ENCODE measurements at regions not wholly inside any gene's neighbourhood (a gene's known extent, or its start where the extent isn't known, plus 50 kb on each side); places are given as distances from the start of the nearest gene placed in this dataset.
A peak's percentile ranks its signal among the peaks of the same experiment; 100 is the strongest.

DNA sequence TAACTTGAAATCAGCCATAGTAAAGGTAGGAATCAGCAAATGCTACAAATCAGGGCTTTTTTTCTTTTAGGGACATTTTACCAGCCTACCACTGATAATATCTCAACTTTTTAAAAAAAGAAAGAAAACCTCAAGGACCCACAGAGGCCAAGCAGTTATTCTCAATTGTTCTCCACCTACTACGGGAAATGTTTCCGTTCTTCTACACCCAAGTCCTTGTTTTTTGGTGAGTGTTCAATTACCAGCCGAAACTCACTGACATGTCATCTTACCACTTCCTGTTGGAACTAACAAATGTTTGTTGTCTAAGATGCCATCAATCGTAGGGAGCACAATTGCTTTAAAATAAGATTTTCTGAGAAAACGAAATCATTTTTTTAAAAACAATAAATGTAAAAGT lies 50.2 kb upstream of the CDK1 start:
- no peak overlapping the region for H3K9ac ChIP-seq (ENCODE audit: low read length)

DNA sequence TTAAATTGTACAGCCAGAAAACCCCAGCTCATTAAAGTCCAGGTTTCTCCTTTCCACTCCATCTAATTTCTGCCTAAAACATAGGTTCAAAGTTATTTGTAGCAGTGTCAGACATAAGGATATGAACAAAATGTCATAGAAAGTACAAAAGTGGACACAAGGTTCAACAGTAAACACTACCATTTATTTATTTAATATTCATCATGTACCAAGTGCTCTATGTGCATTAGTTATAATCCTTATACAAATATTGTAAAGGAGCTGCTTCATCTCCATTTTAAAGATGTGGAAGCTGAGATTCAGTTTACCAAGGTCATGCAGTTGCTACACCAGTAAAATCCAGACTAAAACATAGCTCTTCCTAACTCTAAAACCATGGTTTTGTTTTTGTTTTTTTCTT lies 52.0 kb upstream of the CDK1 start:
- H3K4me3 ChIP-seq (ENCODE audit: low read length) = no peak overlapping the region
- H3K9ac ChIP-seq (ENCODE audit: low read length) = no peak overlapping the region
- no peaks in the 10 kb centered on the region for H3K36me3 ChIP-seq (ENCODE audit: control insufficient read depth, insufficient read depth, low read length, severe bottlenecking)
- peaks cover 4% of the 10 kb centered on the region for H3K9me3 ChIP-seq (ENCODE audit: control insufficient read depth, low read length)
- H3K4me1 ChIP-seq (ENCODE audit: control insufficient read depth, insufficient read depth, low read length) = no peaks in the 10 kb centered on the region
- DNase-seq (ENCODE audit: low read depth) = no peak
- peaks cover 4% of the 10 kb centered on the region for H3K27me3 ChIP-seq (replicated peaks; ENCODE audit: control insufficient read depth, insufficient read depth, low read length)

More for the DNA sequence above, 50.2 kb upstream of the CDK1 start:
- Histone ChIP-seq H3K4me1 (ENCODE audit: control insufficient read depth, insufficient read depth, low read length) (no peaks in the 10 kb centered on the region), H3K4me3 (ENCODE audit: low read length) (no peak overlapping the region), H3K27me3 (replicated peaks; ENCODE audit: control insufficient read depth, insufficient read depth, low read length) (peaks cover 18% of the 10 kb centered on the region), H3K9me3 (ENCODE audit: control insufficient read depth, low read length) (peaks cover 4% of the 10 kb centered on the region), H3K36me3 (ENCODE audit: control insufficient read depth, insufficient read depth, low read length, severe bottlenecking) (no peaks in the 10 kb centered on the region)
- DNase-seq (ENCODE audit: low read depth) = no peak

DNA sequence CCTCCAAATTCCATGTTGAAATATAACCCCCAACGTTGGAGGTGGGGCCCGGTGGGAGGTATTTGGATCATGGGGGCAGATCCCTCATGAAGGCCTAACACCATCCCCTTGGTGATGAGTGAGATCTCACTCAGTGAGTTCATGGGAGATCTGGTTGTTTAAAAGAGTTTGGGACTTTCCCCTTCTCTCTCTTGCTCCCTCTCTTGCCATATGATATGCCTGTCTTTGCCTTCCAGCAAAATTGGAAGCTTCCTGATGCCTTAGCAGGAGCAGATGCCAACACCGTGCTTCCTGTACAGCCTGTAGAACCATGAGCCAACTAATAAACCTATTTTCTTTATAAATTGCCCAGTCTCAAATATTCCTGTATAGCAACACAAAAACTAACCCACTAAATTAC lies 55.7 kb upstream of the CDK1 start:
- H3K4me3 ChIP-seq (ENCODE audit: low read length) = no peak overlapping the region
- peaks cover 4% of the 10 kb centered on the region for H3K27me3 ChIP-seq (replicated peaks; ENCODE audit: control insufficient read depth, insufficient read depth, low read length)
- H3K9ac ChIP-seq (ENCODE audit: low read length) = no peak overlapping the region
- H3K36me3 ChIP-seq (ENCODE audit: control insufficient read depth, insufficient read depth, low read length, severe bottlenecking) = no peaks in the 10 kb centered on the region
- peaks cover 4% of the 10 kb centered on the region for H3K9me3 ChIP-seq (ENCODE audit: control insufficient read depth, low read length)
- peaks cover 4% of the 10 kb centered on the region for H3K4me1 ChIP-seq (ENCODE audit: control insufficient read depth, insufficient read depth, low read length)
- DNase-seq (ENCODE audit: low read depth) = no peak

DNA sequence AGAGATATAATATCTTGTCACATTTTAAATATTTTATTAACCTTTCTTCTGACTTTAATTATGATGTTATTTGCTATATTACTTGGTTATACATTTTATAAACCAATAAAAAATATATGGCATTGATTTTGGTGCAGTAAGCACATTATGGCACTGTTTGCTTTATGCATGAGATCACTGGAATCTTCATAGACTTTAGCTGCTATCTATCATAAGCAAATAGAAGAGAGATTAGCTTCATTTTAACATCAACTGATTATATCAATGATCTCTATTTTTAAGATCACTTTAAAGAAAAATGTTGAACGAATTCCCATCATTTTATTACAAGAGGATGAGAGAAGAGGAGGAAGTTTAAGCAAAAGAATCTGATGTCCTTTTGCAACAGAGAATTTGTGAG lies 58.6 kb upstream of the CDK1 start:
- no peaks in the 10 kb centered on the region for H3K27me3 ChIP-seq (replicated peaks; ENCODE audit: control insufficient read depth, insufficient read depth, low read length)

DNA sequence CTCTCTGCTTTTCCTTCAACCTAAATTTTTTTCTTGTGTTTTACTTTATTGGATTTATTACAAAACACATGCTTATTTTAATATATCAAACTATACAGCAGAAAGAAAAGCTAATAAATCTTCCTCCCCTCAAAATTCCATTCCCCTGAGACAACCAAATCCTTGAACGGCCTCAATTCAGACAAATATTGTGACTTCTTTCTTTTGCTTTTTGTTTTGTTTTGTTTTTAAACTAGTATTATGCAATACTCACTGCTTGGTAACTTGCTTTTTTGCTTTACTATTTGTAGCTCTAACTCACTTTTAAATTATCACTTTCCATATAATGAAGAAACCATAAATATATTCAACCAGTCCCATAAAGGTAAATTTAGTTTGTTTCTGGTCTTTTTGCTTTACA lies 59.4 kb upstream of the CDK1 start:
- Histone ChIP-seq H3K9ac (ENCODE audit: low read length) (no peak overlapping the region), H3K4me3 (ENCODE audit: low read length) (no peak overlapping the region), H3K36me3 (ENCODE audit: control insufficient read depth, insufficient read depth, low read length, severe bottlenecking) (no peaks in the 10 kb centered on the region), H3K9me3 (ENCODE audit: control insufficient read depth, low read length) (no peaks in the 10 kb centered on the region), H3K27me3 (replicated peaks; ENCODE audit: control insufficient read depth, insufficient read depth, low read length) (no peaks in the 10 kb centered on the region), H3K4me1 (ENCODE audit: control insufficient read depth, insufficient read depth, low read length) (peaks cover 4% of the 10 kb centered on the region)
- DNase-seq (ENCODE audit: low read depth) = peak; percentile 51

More for the DNA sequence above, 58.6 kb upstream of the CDK1 start:
- no peaks in the 10 kb centered on the region for H3K9me3 ChIP-seq (ENCODE audit: control insufficient read depth, low read length)
- H3K9ac ChIP-seq (ENCODE audit: low read length) = no peak overlapping the region
- DNase-seq (ENCODE audit: low read depth) = no peak
- no peak overlapping the region for H3K4me3 ChIP-seq (ENCODE audit: low read length)
- H3K4me1 ChIP-seq (ENCODE audit: control insufficient read depth, insufficient read depth, low read length) = peaks cover 4% of the 10 kb centered on the region
- no peaks in the 10 kb centered on the region for H3K36me3 ChIP-seq (ENCODE audit: control insufficient read depth, insufficient read depth, low read length, severe bottlenecking)

DNA sequence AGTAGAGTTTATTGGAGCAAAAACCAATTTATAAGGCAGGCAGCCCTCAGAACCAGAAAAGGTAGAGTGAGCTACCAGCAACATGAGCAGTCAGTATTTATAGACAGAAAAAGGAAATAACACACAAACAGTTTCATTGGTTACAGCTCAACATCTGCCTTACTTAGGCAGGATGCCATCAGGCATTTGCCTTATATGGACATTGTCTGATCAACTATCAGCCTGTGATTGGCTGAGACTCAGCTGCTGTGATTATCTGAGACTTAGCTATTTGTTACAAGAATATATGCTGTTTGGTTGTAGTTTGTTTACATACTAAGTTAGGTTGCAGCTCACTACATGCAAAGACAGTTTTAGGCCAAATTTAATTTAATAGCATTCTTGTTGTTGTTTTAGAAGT lies 60.4 kb upstream of the CDK1 start:
- DNase-seq (ENCODE audit: low read depth) = no peak
- Histone ChIP-seq H3K27me3 (replicated peaks; ENCODE audit: control insufficient read depth, insufficient read depth, low read length) (no peaks in the 10 kb centered on the region), H3K9ac (ENCODE audit: low read length) (no peak overlapping the region), H3K9me3 (ENCODE audit: control insufficient read depth, low read length) (no peaks in the 10 kb centered on the region), H3K4me1 (ENCODE audit: control insufficient read depth, insufficient read depth, low read length) (peaks cover 4% of the 10 kb centered on the region), H3K36me3 (ENCODE audit: control insufficient read depth, insufficient read depth, low read length, severe bottlenecking) (no peaks in the 10 kb centered on the region), H3K4me3 (ENCODE audit: low read length) (no peak overlapping the region)

DNA sequence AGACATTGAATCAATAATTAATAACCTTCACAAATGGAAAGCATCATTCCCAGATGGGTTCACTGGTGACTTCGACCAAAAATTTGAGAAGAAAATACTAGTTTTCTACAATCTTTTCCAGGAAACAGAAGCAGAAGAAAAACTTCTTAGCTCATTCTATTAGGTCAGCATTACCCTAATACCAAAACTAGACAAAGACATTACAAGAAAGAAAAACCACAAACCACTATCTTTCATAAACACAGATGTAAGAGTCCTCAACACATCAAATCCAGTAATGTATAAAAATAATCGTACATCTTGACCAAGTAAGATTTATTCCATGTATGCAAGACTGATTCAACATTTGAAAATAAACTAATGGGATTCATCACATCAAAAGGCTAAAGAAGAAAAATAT lies 64.0 kb upstream of the CDK1 start:
- Histone ChIP-seq H3K36me3 (ENCODE audit: control insufficient read depth, insufficient read depth, low read length, severe bottlenecking) (no peaks in the 10 kb centered on the region), H3K27me3 (replicated peaks; ENCODE audit: control insufficient read depth, insufficient read depth, low read length) (no peaks in the 10 kb centered on the region), H3K4me1 (ENCODE audit: control insufficient read depth, insufficient read depth, low read length) (peaks cover 4% of the 10 kb centered on the region), H3K9me3 (ENCODE audit: control insufficient read depth, low read length) (peaks cover 9% of the 10 kb centered on the region), H3K4me3 (ENCODE audit: low read length) (no peak overlapping the region), H3K9ac (ENCODE audit: low read length) (no peak overlapping the region)
- no peak for DNase-seq (ENCODE audit: low read depth)

DNA sequence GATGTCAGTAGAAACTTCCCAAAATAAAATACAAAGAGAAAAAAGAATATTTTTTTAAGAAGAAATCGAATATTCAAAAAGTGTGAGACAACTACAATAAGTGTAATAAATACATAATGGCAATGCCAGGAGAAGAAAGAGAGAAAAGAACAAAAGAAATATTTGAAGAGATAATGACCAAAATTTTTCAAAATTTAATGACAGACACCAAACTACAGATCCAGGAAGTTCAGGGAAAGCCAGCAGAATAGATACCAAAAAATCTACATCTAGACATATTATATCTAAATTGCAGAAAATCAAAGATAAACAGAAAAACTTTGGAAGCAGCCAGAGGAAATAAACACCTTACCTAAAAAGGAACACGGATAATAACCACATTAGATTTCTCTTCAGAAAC lies 66.8 kb upstream of the CDK1 start:
- H3K27me3 ChIP-seq (replicated peaks; ENCODE audit: control insufficient read depth, insufficient read depth, low read length) = no peaks in the 10 kb centered on the region
- H3K4me3 ChIP-seq (ENCODE audit: low read length) = no peak overlapping the region
- no peaks in the 10 kb centered on the region for H3K4me1 ChIP-seq (ENCODE audit: control insufficient read depth, insufficient read depth, low read length)
- H3K9me3 ChIP-seq (ENCODE audit: control insufficient read depth, low read length) = peaks cover 9% of the 10 kb centered on the region
- no peaks in the 10 kb centered on the region for H3K36me3 ChIP-seq (ENCODE audit: control insufficient read depth, insufficient read depth, low read length, severe bottlenecking)
- no peak overlapping the region for H3K9ac ChIP-seq (ENCODE audit: low read length)
- DNase-seq (ENCODE audit: low read depth) = no peak

DNA sequence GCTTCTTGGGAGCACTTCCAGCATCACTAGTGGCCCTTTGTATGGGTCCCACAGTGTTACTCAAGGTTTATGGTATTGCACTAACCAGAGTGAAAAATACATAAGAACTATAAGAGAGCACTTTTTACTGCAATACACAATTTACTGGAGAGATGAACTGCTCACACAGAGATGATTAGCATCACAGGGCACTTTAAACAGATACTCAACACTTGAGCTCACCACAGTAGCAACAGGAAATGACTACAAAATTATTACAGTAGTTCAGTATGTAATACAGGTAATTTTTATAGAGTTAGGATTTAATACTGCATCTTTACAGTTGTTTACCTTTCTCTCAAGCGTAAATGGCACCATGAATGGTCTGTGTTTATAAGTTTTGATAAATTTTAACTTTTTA lies 68.2 kb upstream of the CDK1 start:
- H3K9me3 ChIP-seq (ENCODE audit: control insufficient read depth, low read length) = peaks cover 9% of the 10 kb centered on the region
- DNase-seq (ENCODE audit: low read depth) = no peak
- H3K36me3 ChIP-seq (ENCODE audit: control insufficient read depth, insufficient read depth, low read length, severe bottlenecking) = no peaks in the 10 kb centered on the region
- no peak overlapping the region for H3K4me3 ChIP-seq (ENCODE audit: low read length)
- no peaks in the 10 kb centered on the region for H3K27me3 ChIP-seq (replicated peaks; ENCODE audit: control insufficient read depth, insufficient read depth, low read length)
- no peaks in the 10 kb centered on the region for H3K4me1 ChIP-seq (ENCODE audit: control insufficient read depth, insufficient read depth, low read length)
- no peak overlapping the region for H3K9ac ChIP-seq (ENCODE audit: low read length)

DNA sequence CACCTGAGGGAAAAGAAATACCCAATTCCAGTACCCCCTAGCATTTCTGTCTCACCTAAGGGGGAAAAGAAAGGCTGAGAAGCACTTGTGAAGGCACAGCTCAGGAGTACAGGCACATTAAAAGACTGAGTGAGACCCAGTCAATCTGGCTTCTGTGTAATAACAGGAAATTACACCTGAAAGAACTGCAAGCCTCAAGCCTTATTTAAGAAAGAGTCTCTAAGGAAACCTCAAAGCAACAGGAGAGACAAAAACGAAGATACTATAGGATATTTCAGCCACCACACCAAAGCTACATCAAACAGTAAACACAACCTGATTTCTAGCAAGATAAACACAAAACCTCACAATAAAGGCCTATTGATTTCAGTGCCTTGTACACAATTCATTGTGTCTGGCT lies 69.6 kb upstream of the CDK1 start:
- Histone ChIP-seq H3K4me1 (ENCODE audit: control insufficient read depth, insufficient read depth, low read length) (no peaks in the 10 kb centered on the region), H3K27me3 (replicated peaks; ENCODE audit: control insufficient read depth, insufficient read depth, low read length) (no peaks in the 10 kb centered on the region), H3K4me3 (ENCODE audit: low read length) (no peak overlapping the region), H3K9ac (ENCODE audit: low read length) (no peak overlapping the region), H3K9me3 (ENCODE audit: control insufficient read depth, low read length) (peaks cover 9% of the 10 kb centered on the region), H3K36me3 (ENCODE audit: control insufficient read depth, insufficient read depth, low read length, severe bottlenecking) (no peaks in the 10 kb centered on the region)
- no peak for DNase-seq (ENCODE audit: low read depth)

DNA sequence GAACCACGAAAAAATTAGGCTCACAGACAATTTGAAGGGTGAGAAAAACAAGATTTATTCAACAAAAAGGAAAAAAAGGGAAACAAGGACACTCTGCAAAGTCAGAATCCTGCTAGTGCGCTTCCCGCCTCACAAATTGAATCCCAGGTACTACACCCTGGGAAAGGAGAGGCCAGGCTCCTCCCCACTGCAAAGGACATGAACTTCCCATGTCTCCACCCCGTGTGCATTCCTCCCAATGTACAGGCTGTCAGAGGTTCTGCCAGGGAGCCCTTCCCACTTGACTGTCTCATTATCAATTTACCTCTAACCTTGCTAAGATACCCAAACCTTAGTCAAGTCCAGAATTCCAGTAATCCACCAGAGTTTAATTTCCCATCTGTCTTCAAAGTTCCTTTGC lies 70.4 kb upstream of the CDK1 start:
- H3K4me3 ChIP-seq (ENCODE audit: low read length) = no peak overlapping the region
- H3K9me3 ChIP-seq (ENCODE audit: control insufficient read depth, low read length) = peaks cover 9% of the 10 kb centered on the region
- no peaks in the 10 kb centered on the region for H3K27me3 ChIP-seq (replicated peaks; ENCODE audit: control insufficient read depth, insufficient read depth, low read length)
- H3K36me3 ChIP-seq (ENCODE audit: control insufficient read depth, insufficient read depth, low read length, severe bottlenecking) = no peaks in the 10 kb centered on the region
- no peak overlapping the region for H3K9ac ChIP-seq (ENCODE audit: low read length)
- DNase-seq (ENCODE audit: low read depth) = no peak
- H3K4me1 ChIP-seq (ENCODE audit: control insufficient read depth, insufficient read depth, low read length) = no peaks in the 10 kb centered on the region

DNA sequence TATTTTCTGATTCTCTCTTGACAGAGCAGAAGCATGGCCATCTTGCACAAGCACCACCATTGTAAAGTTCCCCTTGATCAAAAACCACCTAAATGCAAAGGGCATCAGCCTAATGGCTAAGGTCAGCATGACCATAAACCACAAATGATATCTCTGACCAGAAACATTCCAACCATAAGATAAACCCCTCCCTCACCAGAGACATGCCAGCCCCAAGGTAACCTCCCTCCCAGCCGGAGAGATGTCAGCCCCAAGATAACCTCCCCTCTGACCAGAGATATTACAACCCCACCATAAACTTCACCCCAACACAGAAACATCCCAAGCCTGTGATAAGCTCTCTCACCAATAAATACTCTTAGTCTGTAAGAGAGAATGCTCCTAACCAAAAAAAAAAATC lies 72.1 kb upstream of the CDK1 start:
- H3K27me3 ChIP-seq (replicated peaks; ENCODE audit: control insufficient read depth, insufficient read depth, low read length) = no peaks in the 10 kb centered on the region
- DNase-seq (ENCODE audit: low read depth) = no peak
- H3K36me3 ChIP-seq (ENCODE audit: control insufficient read depth, insufficient read depth, low read length, severe bottlenecking) = no peaks in the 10 kb centered on the region
- H3K9ac ChIP-seq (ENCODE audit: low read length) = no peak overlapping the region
- peaks cover 4% of the 10 kb centered on the region for H3K9me3 ChIP-seq (ENCODE audit: control insufficient read depth, low read length)
- H3K4me3 ChIP-seq (ENCODE audit: low read length) = no peak overlapping the region
- no peaks in the 10 kb centered on the region for H3K4me1 ChIP-seq (ENCODE audit: control insufficient read depth, insufficient read depth, low read length)

Data from adipocyte (in vitro differentiated cells).